ENCODE measurements at regions not wholly inside any gene's neighbourhood (a gene's known extent, or its start where the extent isn't known, plus 50 kb on each side); places are given as distances from the start of the nearest gene placed in this dataset.

GRCh38 chr1:198399452-198399851, 141.0 kb downstream of the ATP6V1G3 start:
- Histone ChIP-seq H3K4ac (replicated peaks; ENCODE audit: insufficient read length, low read depth, low read length) (no peak overlapping the region), H3K79me2 (ENCODE audit: control insufficient read depth in 1 of 2, insufficient read depth in 2 of 2, low read length in 2 of 2) (no peaks in the 10 kb centered on the region), H4K8ac (ENCODE audit: extremely low read depth, insufficient read depth, low read length) (no peak overlapping the region), H2BK20ac (ENCODE audit: low read length) (no peak overlapping the region), H3K4me1 (replicated peaks in 1 of 4; ENCODE audit: control insufficient read depth in 3 of 4, insufficient read depth in 4 of 4, low read length in 3 of 4) (no peaks in the 10 kb centered on the region), H4K20me1 (replicated peaks in 1 of 2; ENCODE audit: control insufficient read depth in 1 of 2, insufficient read depth in 2 of 2, low read length in 2 of 2) (no peaks in the 10 kb centered on the region), H2BK12ac (ENCODE audit: low read depth, low read length) (no peak overlapping the region), H4K5ac (ENCODE audit: insufficient read length, low read depth, low read length) (no peak overlapping the region), H2AK5ac (ENCODE audit: low read depth, low read length) (no peak overlapping the region), H2BK120ac (replicated peaks; ENCODE audit: low read depth, low read length) (no peak overlapping the region), H2AFZ (ENCODE audit: low read length) (no peak overlapping the region), H3K9me3 (ENCODE audit: insufficient read depth in 2 of 2, low read depth in 1 of 2, low read length in 1 of 2) (no peaks in the 10 kb centered on the region), H3K79me1 (ENCODE audit: low read depth, low read length) (no peaks in the 10 kb centered on the region), H4K91ac (replicated peaks; ENCODE audit: insufficient read length, low read length) (no peak overlapping the region), H3K23me2 (ENCODE audit: low read depth, low read length) (no peaks in the 10 kb centered on the region; the same call in 1 of the 2 replicates), H3K4me2 (ENCODE audit: insufficient read depth in 1 of 2, low read depth in 2 of 2, low read length in 2 of 2) (no peak overlapping the region), H3K9ac (replicated peaks in 1 of 4; ENCODE audit: extremely low read depth in 1 of 4, low read depth in 3 of 4, low read length in 3 of 4) (no peak overlapping the region), H3K27ac (ENCODE audit: low read depth, low read length) (no peak overlapping the region), H3K27me3 (replicated peaks in 1 of 4; ENCODE audit: control insufficient read depth in 3 of 4, extremely low read depth in 1 of 4, insufficient read depth in 3 of 4, low read length in 3 of 4) (no peaks in the 10 kb centered on the region), H2BK5ac (ENCODE audit: low read depth, low read length) (no peak overlapping the region), H3K23ac (ENCODE audit: insufficient read length) (no peak overlapping the region), H3K56ac (replicated peaks; ENCODE audit: insufficient read length, low read depth, low read length) (no peak overlapping the region), H3K36me3 (ENCODE audit: control insufficient read depth in 2 of 4, insufficient read depth in 4 of 4, low read length in 3 of 4) (no peaks in the 10 kb centered on the region), H3K4me3 (ENCODE audit: extremely low read depth in 1 of 4, insufficient read depth in 2 of 4, low read depth in 3 of 4, low read length in 4 of 4) (no peak overlapping the region), H2BK15ac (ENCODE audit: low read length) (no peak overlapping the region), H3K18ac (ENCODE audit: extremely low read depth, low read length) (no peak overlapping the region), H3K14ac (ENCODE audit: insufficient read length) (no peak overlapping the region)
- WGBS, 2 experiments (ENCODE audit: extremely low coverage in 1 of 2, insufficient coverage in 1 of 2, insufficient read length in 1 of 2, insufficient replicate concordance in 2 of 2, low coverage in 1 of 2, low lambda C conversion rate in 2 of 2, missing lambda C conversion rate in 1 of 2), result 86% methylated on average over 1 of the region's 1 CpG; no CpG with 5 or more reads in 1 of the 2 experiments
- CTCF ChIA-PET (ENCODE audit: partially characterized antibody), result no interaction called here
- FAIRE-seq, result no peak
- POLR2A ChIA-PET (ENCODE audit: partially characterized antibody), result no interaction called here
- DNase-seq (ENCODE audit: low read depth in 1 of 2, low spot score in 2 of 2), result no peak
- no peak for TF ChIP-seq RFX5 (IDR thresholded peaks at IDR 0.05; ENCODE audit: borderline replicate concordance, low read depth, low read length)
- no peak for TF ChIP-seq KDM1A (IDR thresholded peaks at IDR 0.05; ENCODE audit: borderline replicate concordance, low read length)
- no peak for TF ChIP-seq KDM5A (IDR thresholded peaks at IDR 0.05; ENCODE audit: low read length)
- no peak for TF ChIP-seq TAF1 (IDR thresholded peaks at IDR 0.05; ENCODE audit: low read depth, low read length)
- TF ChIP-seq SP1 (IDR thresholded peaks at IDR 0.05; ENCODE audit: low read depth, low read length), result no peak
- no peak for TF ChIP-seq SP4 (IDR thresholded peaks at IDR 0.05; ENCODE audit: low read length)
- no peak for TF ChIP-seq KDM4A (IDR thresholded peaks at IDR 0.05; ENCODE audit: low read depth, low read length, severe bottlenecking)
- no peak for TF ChIP-seq CBX5 (IDR thresholded peaks at IDR 0.05; ENCODE audit: low read depth, low read length)
- no peak for TF ChIP-seq HDAC6 (IDR thresholded peaks at IDR 0.05; ENCODE audit: low read depth, low read length)
- no peak for TF ChIP-seq ZNF274 (IDR thresholded peaks at IDR 0.05; ENCODE audit: borderline replicate concordance, extremely low read depth, low read length)
- no peak for TF ChIP-seq ATF3 (IDR thresholded peaks at IDR 0.05; ENCODE audit: insufficient read depth, low read depth, low read length)
- TF ChIP-seq MAX (IDR thresholded peaks at IDR 0.05), result no peak
- TF ChIP-seq CTBP2 (IDR thresholded peaks at IDR 0.05; ENCODE audit: borderline replicate concordance, insufficient read depth, insufficient read length, low read length), result no peak
- TF ChIP-seq POLR2A (IDR thresholded peaks at IDR 0.05; ENCODE audit: control extremely low read depth in 1 of 2, low read depth in 2 of 2, low read length in 2 of 2), result no peak
- no peak for TF ChIP-seq SUZ12 (IDR thresholded peaks at IDR 0.05; ENCODE audit: low read length)
- no peak for TF ChIP-seq FOSL1 (IDR thresholded peaks at IDR 0.05; ENCODE audit: insufficient read depth, low read depth, low read length)

Measured in H1 (cell line).